Thyroid gland (tissue), 4 donors: ENCODE measurements at regions not wholly inside any gene's neighbourhood (a gene's known extent, or its start where the extent isn't known, plus 50 kb on each side); places are given as distances from the start of the nearest gene placed in this dataset.

Source experiments
- POLR2A ChIP-seq, 2 donors: fragments of 450-650 bp; IDR thresholded peaks; one replicate each; pipeline ENCODE4 v1.6.1; 2017; ENCODE audit warnings: antibody characterized with exemption in 2 of 2, mild to moderate bottlenecking in 2 of 2, moderate library complexity in 1 of 2
- TF ChIP-seq, protein P1 (sequence below), 6 experiments: fragments of 200-600 bp in 3 of 6; fragments of 450-650 bp in 3 of 6; sonication (generic) in 3 of 6; IDR thresholded peaks; one replicate each; pipeline ENCODE4 v1.5.1; 2016 to 2019; ENCODE audit warnings: antibody characterized with exemption in 6 of 6, mild to moderate bottlenecking in 2 of 6, inconsistent platforms in 1 of 6, moderate library complexity in 1 of 6

DNA sequence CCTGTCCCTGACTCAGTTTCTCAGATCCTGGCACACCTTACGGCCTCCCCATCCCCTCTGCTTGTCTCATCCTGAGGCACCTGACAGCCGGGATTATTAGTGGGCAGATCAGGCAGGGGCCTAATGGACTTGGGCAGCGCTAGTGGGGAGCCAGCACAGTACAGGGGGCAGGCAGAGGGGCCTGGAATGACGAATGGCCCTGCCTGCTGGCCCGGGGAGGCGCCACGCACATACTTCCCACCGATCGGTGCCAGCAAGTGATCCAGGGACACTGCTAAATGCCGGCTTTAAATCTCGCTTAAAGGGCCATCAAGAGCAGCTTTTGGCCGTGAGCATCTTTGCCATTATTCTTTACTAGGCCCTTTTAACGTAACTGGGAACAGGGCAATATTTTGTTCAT lies 188.4 kb downstream of the DHX35 start:
- TF ChIP-seq, protein P1, sequence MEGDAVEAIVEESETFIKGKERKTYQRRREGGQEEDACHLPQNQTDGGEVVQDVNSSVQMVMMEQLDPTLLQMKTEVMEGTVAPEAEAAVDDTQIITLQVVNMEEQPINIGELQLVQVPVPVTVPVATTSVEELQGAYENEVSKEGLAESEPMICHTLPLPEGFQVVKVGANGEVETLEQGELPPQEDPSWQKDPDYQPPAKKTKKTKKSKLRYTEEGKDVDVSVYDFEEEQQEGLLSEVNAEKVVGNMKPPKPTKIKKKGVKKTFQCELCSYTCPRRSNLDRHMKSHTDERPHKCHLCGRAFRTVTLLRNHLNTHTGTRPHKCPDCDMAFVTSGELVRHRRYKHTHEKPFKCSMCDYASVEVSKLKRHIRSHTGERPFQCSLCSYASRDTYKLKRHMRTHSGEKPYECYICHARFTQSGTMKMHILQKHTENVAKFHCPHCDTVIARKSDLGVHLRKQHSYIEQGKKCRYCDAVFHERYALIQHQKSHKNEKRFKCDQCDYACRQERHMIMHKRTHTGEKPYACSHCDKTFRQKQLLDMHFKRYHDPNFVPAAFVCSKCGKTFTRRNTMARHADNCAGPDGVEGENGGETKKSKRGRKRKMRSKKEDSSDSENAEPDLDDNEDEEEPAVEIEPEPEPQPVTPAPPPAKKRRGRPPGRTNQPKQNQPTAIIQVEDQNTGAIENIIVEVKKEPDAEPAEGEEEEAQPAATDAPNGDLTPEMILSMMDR (IDR thresholded peaks at IDR 0.05) = no peak
- no peak for TF ChIP-seq POLR2A (IDR thresholded peaks at IDR 0.05)
